ENCODE measurements at regions not wholly inside any gene's neighbourhood (a gene's known extent, or its start where the extent isn't known, plus 50 kb on each side); places are given as distances from the start of the nearest gene placed in this dataset.

GRCh38 chr9:115263371-115264075 is 145.6 kb upstream of the TNC start:
- no peak for TF ChIP-seq CTCF (IDR thresholded peaks at IDR 0.05; ENCODE audit: poor library complexity)
- TF ChIP-seq EZH2 (IDR thresholded peaks at IDR 0.05; ENCODE audit: borderline replicate concordance): no peak
- TF ChIP-seq EZH2phosphoT487 (IDR thresholded peaks at IDR 0.05; ENCODE audit: low read depth, severe bottlenecking, unreplicated experiment): no peak
